NT2/D1 (cell line): ENCODE measurements at regions not wholly inside any gene's neighbourhood (a gene's known extent, or its start where the extent isn't known, plus 50 kb on each side); places are given as distances from the start of the nearest gene placed in this dataset.

ENCODE experiments used
- SUZ12 ChIP-seq: IDR thresholded peaks from 2 replicates; pipeline ENCODE4 v1.6.1; 2011; ENCODE audit not compliant: insufficient read length, insufficient read depth; ENCODE audit errors: extremely low read depth
- YY1 ChIP-seq: IDR thresholded peaks from 2 replicates; pipeline ENCODE4 v1.6.1; 2011; ENCODE audit not compliant: insufficient read length, insufficient read depth
- ZNF274 ChIP-seq: IDR thresholded peaks from 2 replicates; pipeline ENCODE4 v1.6.1; 2011; ENCODE audit warnings: mild to moderate bottlenecking, low read depth, low read length

- TF ChIP-seq YY1 (no peak), SUZ12 (no peak), ZNF274 (no peak)
Observed at GRCh38 chr1:239505094-239505493, 118.7 kb downstream of the CHRM3 start.
